GM23338 (cell line): ENCODE measurements at regions not wholly inside any gene's neighbourhood (a gene's known extent, or its start where the extent isn't known, plus 50 kb on each side); places are given as distances from the start of the nearest gene placed in this dataset.

ENCODE experiments used
- ATAC-seq: fragments of 200-7000 bp; cut with Tn5 transposase; 3 replicates; pipeline ENCODE4 v1.9.1; 2020
- DNase-seq: peaks from one replicate; pipeline ENCODE4 v3.0.0-alpha.2; 2015; ENCODE audit warnings: low spot score
- H2AFZ ChIP-seq: fragments of 200-600 bp; sonication (generic); 2 replicates; pipeline ENCODE4 v1.8.0; 2016; ENCODE audit warnings: antibody characterized with exemption, mild to moderate bottlenecking, moderate library complexity
- H3F3A ChIP-seq: fragments of 200-600 bp; sonication (generic); replicated peaks from 2 replicates; pipeline ENCODE4 v1.8.0; 2017; ENCODE audit warnings: antibody characterized with exemption, mixed run types, low read depth
- H3K27ac ChIP-seq: fragments of 200-600 bp; sonication (generic); 2 replicates; pipeline ENCODE4 v1.6.1; 2016; ENCODE audit warnings: low read depth
- H3K27me3 ChIP-seq: fragments of 200-600 bp; sonication (generic); 2 replicates; pipeline ENCODE4 v1.8.0; 2016; ENCODE audit warnings: mild to moderate bottlenecking, mixed run types, moderate library complexity; ENCODE audit not compliant: insufficient read depth
- H3K36me3 ChIP-seq: fragments of 200-600 bp; sonication (generic); 2 replicates; pipeline ENCODE4 v1.8.0; 2016; ENCODE audit warnings: mild to moderate bottlenecking; ENCODE audit not compliant: insufficient read depth
- H3K4me1 ChIP-seq: fragments of 200-600 bp; sonication (generic); 2 replicates; pipeline ENCODE4 v1.8.0; 2016; ENCODE audit warnings: mild to moderate bottlenecking, moderate library complexity; ENCODE audit not compliant: insufficient read depth
- H3K4me2 ChIP-seq: fragments of 200-600 bp; sonication (generic); 2 replicates; pipeline ENCODE4 v1.7.1; 2017; ENCODE audit warnings: mixed run types
- H3K4me3 ChIP-seq: fragments of 200-600 bp; sonication (generic); 2 replicates; pipeline ENCODE4 v1.6.1; 2016; ENCODE audit warnings: mixed run types
- H3K79me2 ChIP-seq: fragments of 200-600 bp; sonication (generic); replicated peaks from 2 replicates; pipeline ENCODE4 v1.8.0; 2017; ENCODE audit warnings: mild to moderate bottlenecking; ENCODE audit not compliant: insufficient read depth
- H3K9me2 ChIP-seq: fragments of 200-600 bp; sonication (generic); 2 replicates; pipeline ENCODE4 v1.8.0; 2017; ENCODE audit not compliant: insufficient read depth
- H4K20me1 ChIP-seq: fragments of 200-600 bp; sonication (generic); replicated peaks from 2 replicates; pipeline ENCODE4 v1.8.0; 2017; ENCODE audit warnings: mild to moderate bottlenecking; ENCODE audit not compliant: insufficient read depth
- H3K27ac Mint-ChIP-seq: 2 replicates; pipeline ENCODE4 v1.8.0; 2020; ENCODE audit warnings: inconsistent platforms, mild to moderate bottlenecking, moderate library complexity, mixed read lengths
- H3K27me3 Mint-ChIP-seq: 3 replicates; pipeline ENCODE4 v1.8.0; 2022; ENCODE audit warnings: low read depth, mild to moderate bottlenecking, moderate library complexity, mixed read lengths, inconsistent platforms; ENCODE audit not compliant: insufficient read depth, poor library complexity
- H3K36me3 Mint-ChIP-seq: 3 replicates; pipeline ENCODE4 v1.8.0; 2021; ENCODE audit warnings: low read depth, mild to moderate bottlenecking, inconsistent platforms, moderate library complexity, mixed read lengths
- H3K4me1 Mint-ChIP-seq: 3 replicates; pipeline ENCODE4 v1.8.0; 2020; ENCODE audit warnings: mild to moderate bottlenecking, inconsistent platforms, mixed read lengths
- H3K4me3 Mint-ChIP-seq: 3 replicates; pipeline ENCODE4 v1.8.0; 2021; ENCODE audit warnings: moderate library complexity, mild to moderate bottlenecking, inconsistent platforms, mixed read lengths
- H3K9me3 Mint-ChIP-seq: 3 replicates; pipeline ENCODE4 v1.8.0; 2020; ENCODE audit warnings: moderate library complexity, mild to moderate bottlenecking, inconsistent platforms, mixed read lengths
- CREB1 ChIP-seq: fragments of 250-450 bp; sonication (Bioruptor Pico); IDR thresholded peaks from 2 replicates; pipeline ENCODE4 v1.5.0; 2020; ENCODE audit warnings: low read depth, mild to moderate bottlenecking, moderate library complexity
- NANOG ChIP-seq: IDR thresholded peaks from 2 replicates; pipeline ENCODE4 v1.6.1; 2016; ENCODE audit warnings: antibody characterized with exemption, borderline replicate concordance
- ZNF331 ChIP-seq: fragments of 250-450 bp; sonication (Bioruptor Pico); IDR thresholded peaks from 2 replicates; pipeline ENCODE4 v1.5.0; 2020; ENCODE audit warnings: low read depth, mild to moderate bottlenecking, moderate library complexity
- TF ChIP-seq, protein P1 (sequence below): IDR thresholded peaks from one replicate; pipeline ENCODE4 v1.6.1; 2018; ENCODE audit warnings: antibody characterized with exemption; ENCODE audit not compliant: unreplicated experiment
- TF ChIP-seq, protein P2 (sequence below): IDR thresholded peaks from 2 replicates; pipeline ENCODE4 v1.6.1; 2016; ENCODE audit warnings: antibody characterized with exemption
- TF ChIP-seq, protein P3 (sequence below), 2 experiments: fragments of 200-600 bp in 1 of 2; sonication (generic) in 1 of 2; conservative IDR thresholded peaks; 2 replicates each; pipeline versions ENCODE4 v1.5.1 to v1.6.1; 2016 to 2017; ENCODE audit warnings: antibody characterized with exemption in 2 of 2, low read depth in 2 of 2, mild to moderate bottlenecking in 2 of 2, moderate library complexity in 1 of 2

DNA sequence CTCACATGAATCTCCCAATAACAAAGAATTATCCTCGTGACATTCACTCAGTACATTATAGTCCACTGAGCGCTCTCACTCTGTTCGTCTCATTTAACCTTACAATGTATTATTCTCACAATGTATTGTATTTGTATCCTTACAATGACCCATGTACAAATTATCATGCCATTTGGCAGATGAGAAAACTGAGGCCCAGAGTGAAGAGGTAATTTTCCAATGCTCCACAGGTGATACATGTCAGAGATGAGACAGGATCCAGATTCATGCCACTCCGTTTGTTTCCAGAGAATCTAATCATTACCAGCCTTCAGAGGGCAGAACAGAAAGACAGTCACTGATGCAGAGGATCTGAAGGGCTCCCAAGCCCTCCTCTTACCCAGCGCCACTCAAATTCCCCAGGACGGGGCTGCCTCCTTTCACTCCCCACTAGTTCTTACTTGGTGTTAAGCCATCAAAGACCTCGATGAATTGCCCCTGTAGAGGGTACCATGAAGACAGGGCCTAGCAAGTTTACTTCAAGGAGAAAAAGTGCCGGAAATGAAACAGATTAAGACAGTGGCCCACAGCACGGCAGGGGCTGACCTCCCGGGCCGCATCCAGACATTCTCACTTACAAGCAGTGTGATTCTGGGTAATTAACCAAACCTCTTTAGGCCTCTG, 98.4 kb upstream of the MBOAT2 start (continued):
- TF ChIP-seq, protein P1, sequence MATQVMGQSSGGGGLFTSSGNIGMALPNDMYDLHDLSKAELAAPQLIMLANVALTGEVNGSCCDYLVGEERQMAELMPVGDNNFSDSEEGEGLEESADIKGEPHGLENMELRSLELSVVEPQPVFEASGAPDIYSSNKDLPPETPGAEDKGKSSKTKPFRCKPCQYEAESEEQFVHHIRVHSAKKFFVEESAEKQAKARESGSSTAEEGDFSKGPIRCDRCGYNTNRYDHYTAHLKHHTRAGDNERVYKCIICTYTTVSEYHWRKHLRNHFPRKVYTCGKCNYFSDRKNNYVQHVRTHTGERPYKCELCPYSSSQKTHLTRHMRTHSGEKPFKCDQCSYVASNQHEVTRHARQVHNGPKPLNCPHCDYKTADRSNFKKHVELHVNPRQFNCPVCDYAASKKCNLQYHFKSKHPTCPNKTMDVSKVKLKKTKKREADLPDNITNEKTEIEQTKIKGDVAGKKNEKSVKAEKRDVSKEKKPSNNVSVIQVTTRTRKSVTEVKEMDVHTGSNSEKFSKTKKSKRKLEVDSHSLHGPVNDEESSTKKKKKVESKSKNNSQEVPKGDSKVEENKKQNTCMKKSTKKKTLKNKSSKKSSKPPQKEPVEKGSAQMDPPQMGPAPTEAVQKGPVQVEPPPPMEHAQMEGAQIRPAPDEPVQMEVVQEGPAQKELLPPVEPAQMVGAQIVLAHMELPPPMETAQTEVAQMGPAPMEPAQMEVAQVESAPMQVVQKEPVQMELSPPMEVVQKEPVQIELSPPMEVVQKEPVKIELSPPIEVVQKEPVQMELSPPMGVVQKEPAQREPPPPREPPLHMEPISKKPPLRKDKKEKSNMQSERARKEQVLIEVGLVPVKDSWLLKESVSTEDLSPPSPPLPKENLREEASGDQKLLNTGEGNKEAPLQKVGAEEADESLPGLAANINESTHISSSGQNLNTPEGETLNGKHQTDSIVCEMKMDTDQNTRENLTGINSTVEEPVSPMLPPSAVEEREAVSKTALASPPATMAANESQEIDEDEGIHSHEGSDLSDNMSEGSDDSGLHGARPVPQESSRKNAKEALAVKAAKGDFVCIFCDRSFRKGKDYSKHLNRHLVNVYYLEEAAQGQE = no peak

DNA sequence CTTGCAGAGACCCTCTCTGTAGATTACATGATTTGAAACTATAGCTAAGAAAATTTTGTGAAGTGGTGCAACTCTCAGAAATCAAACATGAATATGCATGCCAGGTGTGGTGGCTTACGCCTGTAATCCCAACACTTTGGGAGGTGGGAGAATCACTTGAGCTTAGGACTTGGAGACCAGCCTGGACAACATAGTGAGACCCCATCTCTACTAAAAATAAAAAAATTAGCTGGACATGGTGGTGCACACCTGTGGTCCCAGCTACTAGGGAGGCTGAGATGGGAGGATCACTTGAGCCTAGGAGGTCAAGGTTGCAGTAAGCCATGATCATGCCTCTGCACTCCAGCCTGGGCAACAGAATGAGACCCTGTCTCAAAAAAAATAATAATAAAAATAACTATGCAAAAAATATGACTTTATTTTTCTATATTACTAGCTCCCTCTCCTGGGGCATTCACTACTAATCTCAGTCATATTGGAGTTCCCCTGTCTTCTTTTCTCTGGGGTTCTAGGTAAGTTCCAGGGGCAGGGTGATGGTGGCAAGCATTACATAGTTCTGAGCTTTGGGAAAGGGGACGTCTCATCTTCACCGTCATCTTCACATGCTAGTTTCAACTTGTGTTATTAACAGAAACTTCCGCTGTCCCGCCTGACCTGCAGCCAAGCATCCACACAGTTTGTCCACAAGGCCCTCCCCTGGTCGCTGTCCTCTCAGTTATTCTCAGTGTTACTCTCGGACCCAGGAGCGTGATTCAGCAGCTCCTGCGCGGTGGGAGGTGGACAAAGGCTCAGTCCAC, 96.8 kb upstream of the MBOAT2 start:
- no peaks in the 10 kb centered on the region for H3K36me3 Mint-ChIP-seq
- TF ChIP-seq NANOG (no peak), CREB1 (CRISPR knock-in tag) (no peak), ZNF331 (CRISPR knock-in tag) (no peak)
- TF ChIP-seq, protein P1 = no peak
- TF ChIP-seq, protein P2, sequence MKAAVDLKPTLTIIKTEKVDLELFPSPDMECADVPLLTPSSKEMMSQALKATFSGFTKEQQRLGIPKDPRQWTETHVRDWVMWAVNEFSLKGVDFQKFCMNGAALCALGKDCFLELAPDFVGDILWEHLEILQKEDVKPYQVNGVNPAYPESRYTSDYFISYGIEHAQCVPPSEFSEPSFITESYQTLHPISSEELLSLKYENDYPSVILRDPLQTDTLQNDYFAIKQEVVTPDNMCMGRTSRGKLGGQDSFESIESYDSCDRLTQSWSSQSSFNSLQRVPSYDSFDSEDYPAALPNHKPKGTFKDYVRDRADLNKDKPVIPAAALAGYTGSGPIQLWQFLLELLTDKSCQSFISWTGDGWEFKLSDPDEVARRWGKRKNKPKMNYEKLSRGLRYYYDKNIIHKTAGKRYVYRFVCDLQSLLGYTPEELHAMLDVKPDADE = no peak
- TF ChIP-seq, protein P3, sequence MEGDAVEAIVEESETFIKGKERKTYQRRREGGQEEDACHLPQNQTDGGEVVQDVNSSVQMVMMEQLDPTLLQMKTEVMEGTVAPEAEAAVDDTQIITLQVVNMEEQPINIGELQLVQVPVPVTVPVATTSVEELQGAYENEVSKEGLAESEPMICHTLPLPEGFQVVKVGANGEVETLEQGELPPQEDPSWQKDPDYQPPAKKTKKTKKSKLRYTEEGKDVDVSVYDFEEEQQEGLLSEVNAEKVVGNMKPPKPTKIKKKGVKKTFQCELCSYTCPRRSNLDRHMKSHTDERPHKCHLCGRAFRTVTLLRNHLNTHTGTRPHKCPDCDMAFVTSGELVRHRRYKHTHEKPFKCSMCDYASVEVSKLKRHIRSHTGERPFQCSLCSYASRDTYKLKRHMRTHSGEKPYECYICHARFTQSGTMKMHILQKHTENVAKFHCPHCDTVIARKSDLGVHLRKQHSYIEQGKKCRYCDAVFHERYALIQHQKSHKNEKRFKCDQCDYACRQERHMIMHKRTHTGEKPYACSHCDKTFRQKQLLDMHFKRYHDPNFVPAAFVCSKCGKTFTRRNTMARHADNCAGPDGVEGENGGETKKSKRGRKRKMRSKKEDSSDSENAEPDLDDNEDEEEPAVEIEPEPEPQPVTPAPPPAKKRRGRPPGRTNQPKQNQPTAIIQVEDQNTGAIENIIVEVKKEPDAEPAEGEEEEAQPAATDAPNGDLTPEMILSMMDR (conservative IDR thresholded peaks at IDR 0.05; ENCODE audit: low read depth in 2 of 2) = no peak

More for the DNA sequence above, 96.8 kb upstream of the MBOAT2 start:
- Mint-ChIP-seq H3K4me3 (no peak overlapping the region), H3K9me3 (no peaks in the 10 kb centered on the region), H3K27ac (no peak overlapping the region), H3K27me3 (peaks cover 22% of the 10 kb centered on the region), H3K4me1 (peaks cover 43% of the 10 kb centered on the region)
- Histone ChIP-seq H3K27me3 (no peaks in the 10 kb centered on the region), H3K4me2 (no peak overlapping the region), H2AFZ (no peak overlapping the region), H3K27ac (no peak overlapping the region), H4K20me1 (no peaks in the 10 kb centered on the region), H3K4me3 (no peak overlapping the region), H3F3A (no peaks in the 10 kb centered on the region), H3K4me1 (peaks cover 22% of the 10 kb centered on the region; the same call in 1 of the 2 replicates), H3K36me3 (no peaks in the 10 kb centered on the region), H3K9me2 (no peaks in the 10 kb centered on the region), H3K79me2 (no peaks in the 10 kb centered on the region)
- DNase-seq = no peak
- no peak for ATAC-seq
